Cardiac fibroblast (primary cell): ENCODE measurements at regions not wholly inside any gene's neighbourhood (a gene's known extent, or its start where the extent isn't known, plus 50 kb on each side); places are given as distances from the start of the nearest gene placed in this dataset.

Experiments used
- DNase-seq, 2 donors: peaks; one replicate each; pipeline versions ENCODE4 v3.0.0 to v3.0.0-alpha.2; 2010; ENCODE audit warnings: low read depth in 2 of 2
- H3K4me3 ChIP-seq, 2 donors: replicated peaks in 1 of 2; 1 replicate in 1 of 2; 2 replicates in 1 of 2; pipeline ENCODE4 v1.5.1; 2011; ENCODE audit warnings: low read depth in 2 of 2, low read length in 2 of 2, mild to moderate bottlenecking in 2 of 2, moderate library complexity in 1 of 2
- TF ChIP-seq, protein P1 (sequence below): IDR thresholded peaks from one replicate; pipeline ENCODE4 v1.5.1; 2011; ENCODE audit warnings: low read depth, mild to moderate bottlenecking, low read length, inconsistent platforms

DNA sequence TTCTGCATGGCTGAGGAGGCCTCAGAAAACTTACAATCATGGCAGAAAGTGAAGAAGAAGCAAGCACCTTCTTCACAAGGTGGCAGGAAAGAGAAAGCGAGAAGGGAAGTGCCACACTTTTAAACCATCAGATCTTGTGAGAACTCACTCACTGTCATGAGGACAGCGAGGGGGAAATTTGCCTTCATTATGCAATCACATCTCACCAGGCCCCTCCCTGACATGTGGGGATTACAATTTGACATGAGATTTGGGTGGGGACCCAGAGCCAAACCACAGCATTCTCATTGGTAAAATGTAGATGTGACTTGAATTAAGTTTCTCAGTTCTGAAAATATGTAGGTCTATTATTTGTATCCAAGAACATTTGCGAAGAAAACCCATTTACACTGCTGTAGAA, 854.8 kb downstream of the EPHA4 start:
- TF ChIP-seq, protein P1, sequence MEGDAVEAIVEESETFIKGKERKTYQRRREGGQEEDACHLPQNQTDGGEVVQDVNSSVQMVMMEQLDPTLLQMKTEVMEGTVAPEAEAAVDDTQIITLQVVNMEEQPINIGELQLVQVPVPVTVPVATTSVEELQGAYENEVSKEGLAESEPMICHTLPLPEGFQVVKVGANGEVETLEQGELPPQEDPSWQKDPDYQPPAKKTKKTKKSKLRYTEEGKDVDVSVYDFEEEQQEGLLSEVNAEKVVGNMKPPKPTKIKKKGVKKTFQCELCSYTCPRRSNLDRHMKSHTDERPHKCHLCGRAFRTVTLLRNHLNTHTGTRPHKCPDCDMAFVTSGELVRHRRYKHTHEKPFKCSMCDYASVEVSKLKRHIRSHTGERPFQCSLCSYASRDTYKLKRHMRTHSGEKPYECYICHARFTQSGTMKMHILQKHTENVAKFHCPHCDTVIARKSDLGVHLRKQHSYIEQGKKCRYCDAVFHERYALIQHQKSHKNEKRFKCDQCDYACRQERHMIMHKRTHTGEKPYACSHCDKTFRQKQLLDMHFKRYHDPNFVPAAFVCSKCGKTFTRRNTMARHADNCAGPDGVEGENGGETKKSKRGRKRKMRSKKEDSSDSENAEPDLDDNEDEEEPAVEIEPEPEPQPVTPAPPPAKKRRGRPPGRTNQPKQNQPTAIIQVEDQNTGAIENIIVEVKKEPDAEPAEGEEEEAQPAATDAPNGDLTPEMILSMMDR, result no peak
- H3K4me3 ChIP-seq, result no peak overlapping the region
- DNase-seq, result no peak

- DNase-seq, result no peak
- TF ChIP-seq, protein P1, result no peak
- H3K4me3 ChIP-seq, result no peak overlapping the region
Measured at GRCh38 chr2:220736778-220737177, 835.3 kb downstream of the EPHA4 start.

GRCh38 chr2:220743203-220743602, 828.9 kb downstream of the EPHA4 start:
- TF ChIP-seq, protein P1, result no peak
- no peak overlapping the region for H3K4me3 ChIP-seq
- DNase-seq, result no peak

DNA sequence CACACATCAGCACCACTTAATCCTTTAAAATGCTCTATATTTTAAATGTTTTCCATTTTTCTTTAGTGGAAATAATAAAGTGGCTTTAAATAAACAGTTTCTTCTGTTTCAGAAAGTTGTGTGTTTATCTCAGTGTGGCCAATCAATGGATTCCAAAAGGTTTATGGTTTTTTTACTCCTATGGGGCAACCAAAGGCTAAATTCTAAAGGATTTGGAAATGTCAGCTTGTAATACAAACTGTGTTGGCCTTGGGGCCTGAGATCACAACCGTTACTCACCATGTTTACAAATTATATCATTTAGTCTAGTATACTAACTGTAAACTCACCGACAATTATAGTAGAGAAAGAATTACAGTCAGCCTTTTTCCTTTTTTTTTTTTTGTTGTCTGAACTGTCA, 827.2 kb downstream of the EPHA4 start:
- no peak for DNase-seq
- TF ChIP-seq, protein P1, result no peak
- no peak overlapping the region for H3K4me3 ChIP-seq

GRCh38 chr2:220745682-220746081, 826.4 kb downstream of the EPHA4 start:
- no peak overlapping the region for H3K4me3 ChIP-seq
- TF ChIP-seq, protein P1, result no peak
- DNase-seq, result no peak

DNA sequence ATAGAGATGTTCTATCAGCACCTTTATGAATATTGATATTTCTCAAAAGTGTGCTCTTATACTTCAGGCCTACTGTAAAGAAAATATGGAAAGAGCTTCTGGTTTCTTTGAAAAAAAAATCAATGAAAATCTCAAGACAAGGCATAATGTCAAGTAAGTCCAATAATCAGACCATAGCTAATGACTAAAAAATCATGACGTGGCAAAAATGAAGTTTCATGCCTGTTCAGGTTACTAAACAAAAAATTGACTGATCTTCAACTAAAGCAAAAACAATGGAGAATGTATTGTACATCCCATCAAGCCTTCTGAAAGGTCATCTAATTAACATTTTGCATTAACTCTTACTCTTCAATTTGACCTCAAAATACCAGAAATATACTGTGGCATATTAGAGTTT, 824.4 kb downstream of the EPHA4 start:
- no peak overlapping the region for H3K4me3 ChIP-seq
- no peak for DNase-seq
- TF ChIP-seq, protein P1, result no peak

DNA sequence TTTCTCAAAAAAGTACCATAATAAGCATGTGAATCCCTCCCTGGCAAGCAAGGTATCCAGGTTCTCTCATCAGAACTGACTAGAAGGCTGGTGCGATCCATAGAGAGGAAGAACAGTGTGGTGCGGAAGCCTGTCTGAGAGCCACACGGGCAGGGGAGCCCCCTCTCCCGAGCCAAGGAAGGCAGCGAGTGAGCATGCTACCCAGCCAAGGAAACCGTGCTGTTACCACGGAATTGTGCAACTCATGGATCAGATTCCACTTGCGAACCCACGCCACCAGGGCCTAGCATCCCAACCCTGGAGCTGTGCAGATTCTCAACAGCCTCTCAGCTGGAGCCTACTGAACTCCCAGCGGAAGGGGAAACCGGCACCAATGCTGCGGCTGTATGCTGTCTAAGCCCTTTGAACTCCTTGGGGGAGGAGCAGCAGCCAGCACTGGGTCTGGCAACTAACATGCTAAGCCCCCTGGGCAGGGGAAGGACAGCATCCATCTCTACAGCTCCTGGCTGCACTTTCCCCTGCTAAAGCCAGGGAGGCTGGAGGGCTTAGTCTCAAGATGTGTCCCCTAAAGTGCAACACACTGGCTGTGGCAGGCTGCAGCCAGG, 823.1 kb downstream of the EPHA4 start:
- TF ChIP-seq, protein P1, result no peak
- H3K4me3 ChIP-seq, result no peak overlapping the region
- DNase-seq, result no peak
